ENCODE measurements at regions not wholly inside any gene's neighbourhood (a gene's known extent, or its start where the extent isn't known, plus 50 kb on each side); places are given as distances from the start of the nearest gene placed in this dataset.

DNA sequence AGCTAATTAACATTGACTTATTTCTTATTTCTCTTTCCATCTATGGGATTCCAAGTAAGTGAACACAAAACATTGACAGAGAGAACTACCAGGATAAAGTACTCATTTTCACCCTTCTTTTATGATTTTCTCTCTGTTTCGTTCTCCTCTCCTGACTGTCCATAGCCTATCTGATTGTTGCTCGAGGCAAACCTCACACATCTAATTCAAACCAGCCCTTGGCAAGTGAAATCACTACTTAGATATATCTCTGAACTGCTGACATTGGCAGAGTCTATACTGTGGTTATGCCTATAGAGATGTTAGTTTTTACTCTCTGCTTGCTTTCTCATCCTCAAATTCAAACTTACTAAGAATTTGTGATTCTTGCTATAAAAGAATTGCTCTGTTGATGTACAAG lies 248.8 kb downstream of the ISL1 start:
- TF ChIP-seq, protein P1, sequence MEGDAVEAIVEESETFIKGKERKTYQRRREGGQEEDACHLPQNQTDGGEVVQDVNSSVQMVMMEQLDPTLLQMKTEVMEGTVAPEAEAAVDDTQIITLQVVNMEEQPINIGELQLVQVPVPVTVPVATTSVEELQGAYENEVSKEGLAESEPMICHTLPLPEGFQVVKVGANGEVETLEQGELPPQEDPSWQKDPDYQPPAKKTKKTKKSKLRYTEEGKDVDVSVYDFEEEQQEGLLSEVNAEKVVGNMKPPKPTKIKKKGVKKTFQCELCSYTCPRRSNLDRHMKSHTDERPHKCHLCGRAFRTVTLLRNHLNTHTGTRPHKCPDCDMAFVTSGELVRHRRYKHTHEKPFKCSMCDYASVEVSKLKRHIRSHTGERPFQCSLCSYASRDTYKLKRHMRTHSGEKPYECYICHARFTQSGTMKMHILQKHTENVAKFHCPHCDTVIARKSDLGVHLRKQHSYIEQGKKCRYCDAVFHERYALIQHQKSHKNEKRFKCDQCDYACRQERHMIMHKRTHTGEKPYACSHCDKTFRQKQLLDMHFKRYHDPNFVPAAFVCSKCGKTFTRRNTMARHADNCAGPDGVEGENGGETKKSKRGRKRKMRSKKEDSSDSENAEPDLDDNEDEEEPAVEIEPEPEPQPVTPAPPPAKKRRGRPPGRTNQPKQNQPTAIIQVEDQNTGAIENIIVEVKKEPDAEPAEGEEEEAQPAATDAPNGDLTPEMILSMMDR (conservative IDR thresholded peaks at IDR 0.05; ENCODE audit: low read depth, low read length), result no peak
- TF ChIP-seq CEBPB (IDR thresholded peaks at IDR 0.05; ENCODE audit: low read depth, low read length), result no peak
